NCI-H510A (cell line): ENCODE measurements at regions not wholly inside any gene's neighbourhood (a gene's known extent, or its start where the extent isn't known, plus 50 kb on each side); places are given as distances from the start of the nearest gene placed in this dataset.

Experiments
- DNase-seq: peaks from one replicate; lab custom pipeline; 2025; lab: John Stamatoyannopoulos, UW

DNA sequence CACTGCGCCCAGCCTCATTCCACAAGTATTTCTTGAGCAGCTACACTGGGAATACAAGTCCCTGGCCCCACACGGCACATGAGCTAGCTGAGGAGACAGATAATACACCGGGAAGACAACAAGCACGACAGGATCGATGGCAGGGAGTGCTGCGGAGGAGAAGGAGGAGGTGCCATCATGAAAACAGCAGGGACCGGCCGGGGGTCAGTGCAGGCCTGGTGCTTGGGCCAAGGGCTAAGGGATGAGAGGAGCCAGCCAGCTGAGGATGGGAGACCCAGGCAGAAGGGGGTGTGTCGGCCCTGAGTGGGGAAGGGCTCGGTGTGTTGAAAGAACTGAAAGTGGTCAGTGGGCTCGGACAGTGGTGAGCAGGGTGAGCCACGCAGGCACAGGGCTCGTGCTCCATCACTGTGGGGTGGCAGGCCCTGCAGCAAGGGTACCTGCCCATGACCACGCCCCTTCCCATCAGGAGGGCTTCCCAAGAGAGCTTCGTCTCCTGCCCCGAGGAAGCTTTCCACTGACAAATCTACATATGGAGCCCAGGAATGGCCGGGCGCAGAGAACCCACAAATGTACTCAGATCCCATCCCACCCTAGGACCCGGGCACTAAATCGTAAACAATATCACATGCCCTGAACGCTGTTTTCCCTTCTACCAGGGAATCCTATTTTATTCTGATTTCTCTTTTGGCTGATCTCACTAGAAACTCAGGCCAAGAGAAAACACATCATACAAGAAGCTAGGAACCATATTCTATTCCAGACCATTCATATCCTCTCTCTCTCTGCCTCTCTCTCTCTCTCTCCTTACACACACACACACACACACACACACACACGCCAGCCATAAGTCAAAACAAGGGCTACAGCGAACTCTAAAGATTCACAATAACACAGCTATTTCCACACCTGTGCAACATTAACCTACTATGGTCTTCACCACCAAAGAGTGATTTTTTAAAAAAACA is 50.7 kb upstream of the TNRC6C start:
- DNase-seq, result no peak

DNA sequence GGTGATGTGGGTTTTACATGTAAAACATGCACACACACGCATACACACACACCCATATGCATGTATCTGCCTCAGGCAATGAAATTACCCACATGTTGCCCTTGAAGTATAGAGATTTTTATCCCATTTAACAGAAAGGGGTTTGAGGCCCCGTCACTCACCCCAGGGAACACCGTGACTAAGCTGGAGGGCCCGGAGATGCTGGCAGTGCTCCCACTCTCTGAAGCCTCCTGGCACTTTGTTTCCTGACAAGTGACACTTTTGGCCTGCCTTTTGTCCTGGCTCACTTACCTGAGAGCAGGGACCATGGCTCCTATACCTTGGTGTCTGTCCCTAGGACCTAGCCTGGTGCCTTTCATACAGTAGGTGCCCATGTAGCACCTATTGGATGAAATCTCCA is 50.0 kb upstream of the TNRC6C start:
- no peak for DNase-seq
